ENCODE measurements at regions not wholly inside any gene's neighbourhood (a gene's known extent, or its start where the extent isn't known, plus 50 kb on each side); places are given as distances from the start of the nearest gene placed in this dataset.

- DNase-seq (ENCODE audit: low read depth in 1 of 2, low spot score in 1 of 2): no peak
These were observed 149.1 kb upstream of the USP24 start for GRCh38 chr1:55364216-55364615.

GRCh38 chr1:55363268-55363667 lies 148.1 kb upstream of the USP24 start:
- no peak for DNase-seq (ENCODE audit: low read depth in 1 of 2, low spot score in 1 of 2)

GRCh38 chr1:55362558-55362957 lies 147.4 kb upstream of the USP24 start:
- no peak for DNase-seq (ENCODE audit: low read depth in 1 of 2, low spot score in 1 of 2)

- no peak for DNase-seq (ENCODE audit: low read depth in 1 of 2, low spot score in 1 of 2)
These were observed 144.4 kb upstream of the USP24 start for GRCh38 chr1:55359611-55360010.

DNA sequence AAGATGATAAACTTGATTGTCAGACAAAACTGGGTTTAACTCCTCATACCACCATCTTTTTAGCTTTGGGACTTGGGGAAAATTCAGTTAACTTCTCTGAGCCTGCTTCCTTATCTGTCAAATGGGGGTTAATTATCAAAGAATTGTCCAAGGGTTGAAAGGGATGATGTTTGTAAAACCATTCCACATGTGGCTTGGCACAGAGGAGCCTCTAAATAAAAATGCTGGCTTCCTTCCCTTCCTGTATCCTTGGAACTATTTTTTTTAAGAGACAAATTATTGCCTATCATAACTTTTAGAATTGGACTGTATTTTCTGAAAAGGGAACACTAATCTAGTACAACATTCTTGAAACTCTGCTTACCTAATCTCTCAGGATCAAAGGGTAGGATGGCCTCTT lies 143.4 kb upstream of the USP24 start:
- no peak for DNase-seq (ENCODE audit: low read depth in 1 of 2, low spot score in 1 of 2)

DNA sequence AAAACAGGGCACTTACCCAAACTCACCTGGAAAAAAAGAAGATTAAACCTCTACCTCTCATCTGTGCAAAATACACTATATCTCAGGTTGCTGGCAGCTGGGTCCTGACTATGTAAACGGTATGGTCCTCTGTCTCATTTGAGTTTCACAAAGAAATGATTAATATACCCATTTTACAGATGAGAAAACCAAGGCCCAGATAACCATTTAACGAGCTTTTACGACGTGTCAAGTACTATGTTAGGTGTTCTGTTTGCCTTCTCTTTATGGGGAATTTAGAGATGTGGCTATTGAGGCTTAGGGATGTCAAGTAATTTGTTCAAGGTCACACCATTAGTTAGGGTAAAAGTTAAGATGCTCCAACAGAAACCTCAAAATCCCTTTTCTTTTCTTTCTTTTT lies 140.4 kb upstream of the USP24 start:
- no peak for DNase-seq (ENCODE audit: low read depth in 1 of 2, low spot score in 1 of 2)

DNA sequence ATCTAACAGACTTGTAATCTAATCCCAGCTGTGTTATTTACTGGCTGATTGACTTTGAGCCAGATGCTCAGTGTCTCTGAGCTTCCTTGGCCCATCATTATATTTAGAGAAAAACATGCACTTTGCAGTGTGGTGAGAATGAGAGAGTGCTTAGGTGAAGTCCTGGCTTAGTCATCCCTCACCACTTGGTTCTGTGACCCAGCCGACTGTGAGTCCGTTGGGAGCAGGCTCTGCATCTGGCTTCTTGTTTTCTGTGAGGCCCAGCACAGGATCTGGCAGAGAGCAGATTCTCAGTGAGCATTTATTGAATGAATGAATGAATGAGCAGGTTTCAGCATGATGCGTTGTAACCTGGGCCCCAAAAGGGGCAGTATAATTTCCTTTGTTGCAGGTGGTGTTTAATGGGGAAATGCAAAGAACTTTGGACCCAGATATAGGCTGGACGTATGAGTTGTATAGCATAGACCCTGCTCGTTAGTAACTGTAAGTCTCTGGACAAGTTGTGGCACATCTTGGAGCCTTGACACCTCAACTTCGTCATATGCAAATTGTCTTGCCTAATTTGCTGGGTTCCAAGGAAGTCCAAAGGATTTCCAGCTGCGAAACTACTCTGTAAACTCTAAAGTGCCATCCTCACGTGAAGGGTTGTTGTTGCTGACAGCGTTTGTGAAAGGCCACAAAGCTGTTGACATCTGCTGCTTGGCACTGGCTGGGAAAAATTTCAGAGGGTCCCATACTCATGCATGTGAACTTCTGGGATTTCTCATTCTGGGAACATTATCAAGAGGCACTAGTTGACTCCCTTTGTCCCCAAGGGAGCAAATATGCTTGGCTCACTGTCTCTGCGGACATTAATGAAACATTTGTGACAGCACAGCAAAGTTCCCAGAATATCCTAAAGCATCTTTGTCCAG lies 138.8 kb upstream of the USP24 start:
- no peak for DNase-seq (ENCODE audit: low read depth in 1 of 2, low spot score in 1 of 2)

GRCh38 chr1:55352811-55353180 lies 137.6 kb upstream of the USP24 start:
- no peak for DNase-seq (ENCODE audit: low read depth in 1 of 2, low spot score in 1 of 2)

GRCh38 chr1:55352080-55352810 lies 137.1 kb upstream of the USP24 start:
- DNase-seq (ENCODE audit: low read depth in 1 of 2, low spot score in 1 of 2): no peak

DNA sequence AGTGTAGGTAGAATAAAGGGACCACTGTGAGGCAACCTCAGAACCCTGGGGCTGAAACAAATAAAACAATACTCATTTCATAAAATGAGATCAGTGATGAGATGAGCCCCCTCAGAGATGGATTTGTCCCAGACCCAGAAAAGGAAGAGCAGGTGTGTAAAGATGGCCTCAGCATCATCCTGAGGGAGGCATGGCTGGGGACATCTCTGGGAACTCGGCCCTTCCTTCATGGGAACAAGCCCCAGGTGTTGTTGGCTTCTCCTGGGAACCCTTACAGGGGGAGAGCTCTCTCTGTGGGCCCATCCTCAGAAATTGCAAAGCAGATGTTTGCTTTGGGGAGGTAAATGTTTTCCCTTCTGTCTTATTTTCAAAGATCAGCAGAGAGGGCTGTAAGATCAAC lies 133.2 kb upstream of the USP24 start:
- DNase-seq (ENCODE audit: low read depth in 1 of 2, low spot score in 1 of 2): no peak

DNA sequence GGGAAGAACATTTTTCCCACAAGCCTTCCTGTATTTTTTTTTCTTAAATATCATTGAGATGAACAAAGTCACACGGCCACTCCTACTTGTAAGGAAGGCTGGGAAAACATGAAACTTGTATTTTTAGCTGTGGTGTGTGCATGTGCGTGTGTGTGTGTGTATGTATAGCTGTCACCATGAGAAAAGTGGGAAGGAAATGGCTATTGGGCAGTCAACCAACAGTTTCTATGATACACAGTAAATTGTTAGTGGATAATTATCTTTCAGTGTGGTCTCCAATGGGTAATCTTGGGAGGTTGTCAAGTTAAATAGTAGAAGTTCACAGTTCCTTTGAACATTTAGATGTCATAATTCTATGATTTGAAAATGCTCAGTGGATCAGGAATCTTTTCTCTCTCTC lies 132.7 kb upstream of the USP24 start:
- DNase-seq (ENCODE audit: low read depth in 1 of 2, low spot score in 1 of 2): no peak

- no peak for DNase-seq (ENCODE audit: low read depth in 1 of 2, low spot score in 1 of 2)
These were observed 131.9 kb upstream of the USP24 start for GRCh38 chr1:55347041-55347440.

- no peak for DNase-seq (ENCODE audit: low read depth in 1 of 2, low spot score in 1 of 2)
These were observed 131.4 kb upstream of the USP24 start for GRCh38 chr1:55346586-55346985.

GRCh38 chr1:55339681-55340080 lies 124.5 kb upstream of the USP24 start:
- no peak for DNase-seq (ENCODE audit: low read depth in 1 of 2, low spot score in 1 of 2)

- DNase-seq (ENCODE audit: low read depth in 1 of 2, low spot score in 1 of 2): no peak
These were observed 123.3 kb upstream of the USP24 start for GRCh38 chr1:55338448-55338820.

- no peak for DNase-seq (ENCODE audit: low read depth in 1 of 2, low spot score in 1 of 2)
These were observed 122.8 kb upstream of the USP24 start for GRCh38 chr1:55337801-55338447.

DNA sequence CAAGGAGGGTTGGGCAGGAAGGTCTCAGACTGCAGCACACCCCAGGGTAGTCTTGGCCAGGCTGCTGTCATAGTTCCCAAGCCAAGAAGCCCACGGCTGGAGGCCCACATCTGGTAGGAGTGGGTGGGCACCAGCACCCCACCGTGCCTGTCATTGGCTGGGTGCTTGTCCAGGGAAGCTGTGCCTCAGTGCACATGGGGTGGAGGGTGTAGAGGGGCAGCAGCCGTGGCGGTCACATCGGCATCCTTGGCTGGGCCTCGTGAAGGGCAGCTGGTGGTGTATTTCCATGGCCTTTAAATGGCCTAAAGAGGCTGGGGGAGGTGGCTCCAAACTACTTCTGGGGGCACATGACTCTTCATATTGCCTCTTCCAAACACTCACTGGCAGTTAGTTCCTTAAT lies 119.6 kb upstream of the USP24 start:
- DNase-seq (ENCODE audit: low read depth in 1 of 2, low spot score in 1 of 2): no peak

DNA sequence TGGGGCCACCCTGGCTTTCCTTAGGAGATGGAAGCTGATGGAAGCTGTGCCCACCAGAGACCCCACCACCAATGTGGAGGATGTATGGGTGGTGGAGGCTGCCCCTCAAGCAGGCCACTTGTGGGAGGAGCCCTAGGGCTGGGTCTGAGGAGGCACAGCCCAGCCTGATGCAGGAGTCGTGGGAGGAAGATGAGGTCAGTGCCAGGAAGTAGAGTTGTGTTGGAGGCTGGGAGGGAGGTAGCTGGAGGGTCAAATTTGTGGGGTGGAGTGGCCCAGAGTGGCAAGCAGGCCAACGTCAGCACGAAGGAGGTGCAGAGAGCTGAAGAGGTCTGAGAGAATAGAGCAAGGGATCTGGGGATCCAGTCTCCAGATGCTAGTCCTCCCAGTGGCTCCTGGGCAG lies 119.0 kb upstream of the USP24 start:
- no peak for DNase-seq (ENCODE audit: low read depth in 1 of 2, low spot score in 1 of 2)

DNA sequence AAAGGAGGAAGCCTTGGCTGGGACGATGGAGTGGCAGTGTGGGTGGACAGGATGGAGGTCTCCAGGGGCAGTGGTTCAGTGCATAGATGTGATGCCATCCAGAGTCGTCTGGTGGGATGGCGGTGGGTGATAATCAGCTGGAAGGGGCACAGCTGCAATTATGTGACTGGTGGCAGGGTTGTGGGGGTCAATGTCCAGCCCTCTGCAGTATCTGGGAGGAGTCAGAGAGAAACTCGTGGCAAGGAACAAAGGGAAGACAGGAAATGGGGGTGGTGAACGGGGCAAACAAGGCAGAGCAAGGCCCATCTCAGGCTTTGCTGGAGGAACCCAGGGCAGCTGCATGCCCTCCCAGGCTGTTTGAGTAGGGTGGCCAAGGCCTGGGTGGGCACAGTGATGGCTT lies 118.3 kb upstream of the USP24 start:
- DNase-seq (ENCODE audit: low read depth in 1 of 2, low spot score in 1 of 2): no peak

- no peak for DNase-seq (ENCODE audit: low read depth in 1 of 2, low spot score in 1 of 2)
These were observed 116.2 kb upstream of the USP24 start for GRCh38 chr1:55331351-55331750.

- no peak for DNase-seq (ENCODE audit: low read depth in 1 of 2, low spot score in 1 of 2)
These were observed 114.8 kb upstream of the USP24 start for GRCh38 chr1:55329808-55330432.

- no peak for DNase-seq (ENCODE audit: low read depth in 1 of 2, low spot score in 1 of 2)
These were observed 113.9 kb upstream of the USP24 start for GRCh38 chr1:55329091-55329490.
